AG09319 (cell line): ENCODE measurements at regions not wholly inside any gene's neighbourhood (a gene's known extent, or its start where the extent isn't known, plus 50 kb on each side); places are given as distances from the start of the nearest gene placed in this dataset.

Experiments used
- DNase-seq: peaks from one replicate; pipeline ENCODE4 v3.0.0-alpha.2; 2010; ENCODE audit warnings: low read depth; ENCODE audit errors: extremely low read depth
- TF ChIP-seq, protein P1 (sequence below): IDR thresholded peaks from 2 replicates; pipeline ENCODE4 v1.5.1; 2011; ENCODE audit warnings: low read depth, mild to moderate bottlenecking, inconsistent platforms, low read length, moderate library complexity

DNA sequence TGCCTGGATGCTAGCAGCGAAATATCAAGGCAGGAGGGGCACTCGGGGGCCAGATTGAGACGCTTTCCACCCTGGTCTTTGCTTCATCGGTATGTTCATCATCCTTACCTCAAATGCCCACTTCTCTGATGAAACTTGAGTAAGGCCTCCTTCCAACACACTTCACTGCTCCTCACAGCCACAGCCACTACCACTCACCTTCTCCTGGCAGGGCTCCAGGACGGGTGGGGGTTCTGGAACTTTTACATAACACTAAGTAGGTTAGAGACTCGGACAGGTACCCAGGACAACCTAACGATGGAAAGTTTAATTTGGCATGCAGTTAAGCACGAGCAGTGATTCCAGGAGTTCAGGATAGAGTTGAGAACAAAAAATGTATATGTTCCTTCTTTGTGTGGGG is 73.9 kb upstream of the SPAG17 start:
- no peak for DNase-seq
- TF ChIP-seq, protein P1, sequence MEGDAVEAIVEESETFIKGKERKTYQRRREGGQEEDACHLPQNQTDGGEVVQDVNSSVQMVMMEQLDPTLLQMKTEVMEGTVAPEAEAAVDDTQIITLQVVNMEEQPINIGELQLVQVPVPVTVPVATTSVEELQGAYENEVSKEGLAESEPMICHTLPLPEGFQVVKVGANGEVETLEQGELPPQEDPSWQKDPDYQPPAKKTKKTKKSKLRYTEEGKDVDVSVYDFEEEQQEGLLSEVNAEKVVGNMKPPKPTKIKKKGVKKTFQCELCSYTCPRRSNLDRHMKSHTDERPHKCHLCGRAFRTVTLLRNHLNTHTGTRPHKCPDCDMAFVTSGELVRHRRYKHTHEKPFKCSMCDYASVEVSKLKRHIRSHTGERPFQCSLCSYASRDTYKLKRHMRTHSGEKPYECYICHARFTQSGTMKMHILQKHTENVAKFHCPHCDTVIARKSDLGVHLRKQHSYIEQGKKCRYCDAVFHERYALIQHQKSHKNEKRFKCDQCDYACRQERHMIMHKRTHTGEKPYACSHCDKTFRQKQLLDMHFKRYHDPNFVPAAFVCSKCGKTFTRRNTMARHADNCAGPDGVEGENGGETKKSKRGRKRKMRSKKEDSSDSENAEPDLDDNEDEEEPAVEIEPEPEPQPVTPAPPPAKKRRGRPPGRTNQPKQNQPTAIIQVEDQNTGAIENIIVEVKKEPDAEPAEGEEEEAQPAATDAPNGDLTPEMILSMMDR = no peak

DNA sequence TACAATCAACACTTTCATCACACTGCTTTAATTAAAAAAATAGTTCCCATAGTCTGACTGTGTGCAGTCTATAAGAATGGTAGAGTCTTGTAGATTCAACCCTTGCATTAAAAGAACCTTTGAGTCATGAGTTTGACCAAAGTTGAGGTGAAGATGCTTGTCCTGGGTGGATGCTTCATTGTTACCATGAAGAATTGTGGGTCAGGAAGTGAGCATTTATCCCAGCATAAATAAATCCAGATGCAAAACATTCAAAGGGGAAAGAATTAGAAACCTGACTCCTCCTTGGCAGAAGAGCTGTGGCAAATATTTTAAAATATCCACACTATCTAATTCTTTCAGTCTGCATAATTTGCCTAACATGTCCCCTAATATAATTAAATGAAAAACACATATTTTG is 72.9 kb upstream of the SPAG17 start:
- TF ChIP-seq, protein P1 = no peak
- no peak for DNase-seq

DNA sequence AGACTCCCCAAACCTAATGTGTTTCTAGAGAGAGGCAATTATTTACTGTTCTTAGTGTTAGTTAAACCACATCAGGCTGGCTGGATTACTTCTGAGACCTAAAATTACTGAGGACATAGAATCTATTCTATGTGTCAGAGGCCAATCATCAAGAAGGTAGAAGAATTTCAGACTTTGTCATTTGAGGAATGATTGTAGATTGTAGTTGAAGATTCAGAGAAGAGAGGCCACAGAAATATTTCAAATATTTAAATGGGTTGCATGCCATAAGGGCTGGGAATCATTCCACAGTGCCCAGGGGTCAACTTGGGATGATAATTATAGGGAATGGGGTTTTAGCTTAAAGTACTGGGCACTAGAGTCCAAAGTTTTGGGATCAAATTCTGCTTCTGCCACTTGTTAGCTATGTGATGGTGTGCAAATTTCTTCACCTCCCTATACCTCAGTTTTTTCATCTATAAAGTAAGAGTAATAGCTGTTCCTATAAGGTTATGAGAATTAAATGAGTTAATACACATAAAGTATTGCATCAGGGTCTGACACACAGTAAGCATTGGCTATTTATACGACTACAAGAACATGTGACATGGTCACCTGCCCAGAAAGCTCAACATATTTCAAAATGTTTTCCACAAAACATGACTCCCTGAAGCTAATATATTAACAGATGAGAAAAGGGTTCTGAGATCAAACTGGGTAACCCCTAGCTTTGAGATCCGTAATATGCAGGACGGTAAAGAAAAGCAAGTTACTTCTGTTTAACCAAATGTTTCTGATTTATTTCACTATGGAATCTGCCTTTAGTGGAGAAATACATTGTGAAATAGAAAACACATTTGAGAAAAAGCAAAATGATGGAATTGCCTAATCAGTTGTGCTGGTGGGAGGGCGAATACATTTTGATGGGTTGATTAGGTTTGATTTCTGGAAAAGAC is 69.7 kb upstream of the SPAG17 start:
- DNase-seq = no peak
- TF ChIP-seq, protein P1 = no peak

DNA sequence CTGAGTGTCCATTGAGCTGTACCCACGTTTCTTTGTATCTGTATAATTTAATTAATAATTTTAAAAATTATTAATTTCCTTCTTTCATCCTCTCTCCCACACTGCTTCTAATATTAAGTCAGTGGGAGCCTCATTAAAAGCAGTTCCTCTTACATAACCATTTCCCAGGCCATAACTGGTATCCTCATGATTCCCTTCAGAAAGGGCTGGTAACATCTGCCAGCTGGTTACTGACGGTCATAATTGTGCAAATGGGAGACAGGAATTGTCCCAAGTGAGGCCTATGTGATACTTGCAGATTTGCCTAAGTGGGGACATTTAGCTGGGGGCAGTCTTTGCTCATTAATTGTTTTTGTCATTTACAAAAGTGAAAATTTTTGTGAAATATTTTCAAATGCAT is 69.0 kb upstream of the SPAG17 start:
- no peak for DNase-seq
- TF ChIP-seq, protein P1 = no peak

DNA sequence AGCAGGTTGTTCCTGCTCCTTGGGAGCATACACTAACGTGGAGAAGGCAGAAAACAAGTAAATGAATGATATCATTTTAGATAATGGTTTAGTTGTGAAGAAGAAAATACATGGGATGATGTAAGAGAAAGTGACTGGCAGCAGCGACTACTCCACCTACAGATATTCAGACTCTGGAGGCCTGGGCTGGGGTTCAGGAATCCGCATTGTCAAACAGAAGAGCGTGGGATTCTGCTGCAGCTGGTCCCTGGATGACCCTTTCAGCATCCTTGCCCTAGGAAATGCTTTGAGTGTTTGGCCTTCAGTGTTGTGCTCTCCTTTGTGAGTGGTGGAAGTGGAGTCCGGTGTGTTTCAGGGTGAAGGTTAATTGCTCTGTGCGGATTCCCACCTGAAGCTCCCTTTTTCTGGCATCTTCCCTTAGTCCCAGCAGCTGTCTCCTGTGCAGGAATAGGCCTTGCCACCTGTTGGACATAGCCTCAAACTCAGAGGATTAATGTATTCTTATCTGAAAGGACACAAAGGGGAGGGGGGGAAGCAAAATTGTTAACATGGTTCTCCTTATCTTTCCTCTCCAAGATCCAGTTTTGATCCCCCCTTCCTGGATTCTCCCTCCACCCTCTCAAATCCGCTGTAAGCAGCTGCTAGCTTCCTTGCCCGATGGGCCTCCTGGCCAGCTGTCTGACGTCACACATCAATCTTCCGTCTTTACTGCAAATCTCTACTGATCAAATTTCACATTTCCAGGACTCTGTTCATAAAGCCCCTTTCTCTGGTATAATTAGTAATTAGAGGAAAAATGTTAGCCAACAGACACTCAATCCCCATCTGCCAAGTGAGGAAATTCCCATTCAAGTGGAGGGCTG is 68.3 kb upstream of the SPAG17 start:
- TF ChIP-seq, protein P1 = no peak

DNA sequence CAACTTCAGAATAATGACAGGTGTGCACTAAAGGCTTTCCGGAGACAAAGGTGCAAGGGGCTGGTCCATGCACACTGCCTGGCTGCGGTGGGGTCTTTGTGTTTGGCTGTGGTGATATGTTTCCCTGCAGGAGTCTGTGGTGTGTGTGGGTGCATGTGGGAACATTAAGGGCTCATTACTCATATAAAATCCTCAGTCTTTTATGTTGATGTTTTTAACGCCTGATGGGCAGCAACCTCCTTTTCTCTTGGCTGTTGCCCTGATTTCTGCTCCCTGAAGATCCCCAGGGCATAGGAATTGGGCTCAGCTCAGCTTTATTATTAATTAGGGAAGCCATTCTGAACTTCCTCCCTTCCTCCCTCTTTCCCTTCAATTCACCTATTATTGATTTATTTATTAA is 67.6 kb upstream of the SPAG17 start:
- TF ChIP-seq, protein P1 = no peak

More for the DNA sequence above, 68.3 kb upstream of the SPAG17 start:
- DNase-seq = no peak

DNA sequence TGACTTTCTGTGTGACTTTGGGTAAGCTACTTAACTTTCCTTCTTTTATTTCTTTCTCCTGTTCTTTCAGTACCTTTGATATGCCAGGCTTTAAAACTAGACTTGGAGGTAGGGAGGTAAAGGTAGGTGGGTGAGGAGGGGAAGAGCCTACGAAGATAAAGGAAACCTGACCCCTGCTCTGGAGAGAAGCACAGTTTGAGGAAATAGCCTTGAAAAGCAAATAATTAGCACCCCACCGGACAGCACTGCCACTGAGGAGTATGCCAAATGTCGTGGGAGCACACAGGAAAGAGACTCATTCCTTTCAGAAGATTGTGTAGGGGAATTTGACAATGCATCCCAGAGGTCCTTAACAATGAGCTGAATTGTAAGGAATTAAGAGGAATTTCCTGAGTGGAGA is 65.2 kb upstream of the SPAG17 start:
- TF ChIP-seq, protein P1 = no peak
- DNase-seq = no peak

More for the DNA sequence above, 67.6 kb upstream of the SPAG17 start:
- no peak for DNase-seq
